OCI-LY7 (cell line): ENCODE measurements at regions not wholly inside any gene's neighbourhood (a gene's known extent, or its start where the extent isn't known, plus 50 kb on each side); places are given as distances from the start of the nearest gene placed in this dataset.

ENCODE experiments used
- EZH2phosphoT487 ChIP-seq: fragments of 200-600 bp; sonication (generic); IDR thresholded peaks from 2 replicates; pipeline ENCODE4 v1.6.1; 2018; ENCODE audit warnings: low read depth, borderline replicate concordance, mild to moderate bottlenecking, mixed run types, antibody characterized with exemption, low read length, moderate library complexity, mixed read lengths
- TF ChIP-seq, protein P1 (sequence below): fragments of 200-600 bp; sonication (generic); conservative IDR thresholded peaks from 2 replicates; pipeline ENCODE4 v1.5.1; 2014; ENCODE audit warnings: mild to moderate bottlenecking, antibody characterized with exemption, low read length, moderate library complexity, mixed read lengths

DNA sequence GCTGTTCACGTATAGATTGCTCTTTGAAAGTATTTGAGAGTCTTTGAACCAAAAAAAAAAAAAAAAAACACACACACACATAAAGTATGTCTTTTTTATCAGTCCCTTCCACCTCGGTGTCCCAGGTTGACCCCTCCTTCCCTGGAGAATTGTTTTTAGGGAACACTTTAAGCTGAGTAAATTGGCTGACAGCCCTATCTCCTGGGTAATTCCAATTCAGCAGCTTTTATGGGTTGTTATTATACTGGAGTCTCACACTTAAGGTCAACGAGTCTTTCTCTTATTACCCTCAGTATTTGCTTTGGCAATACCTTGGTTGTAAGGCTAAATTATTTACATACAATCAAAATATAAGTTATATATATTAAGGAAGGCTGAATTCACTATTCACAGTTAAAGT is 69.4 kb downstream of the SLC30A10 start:
- TF ChIP-seq, protein P1, sequence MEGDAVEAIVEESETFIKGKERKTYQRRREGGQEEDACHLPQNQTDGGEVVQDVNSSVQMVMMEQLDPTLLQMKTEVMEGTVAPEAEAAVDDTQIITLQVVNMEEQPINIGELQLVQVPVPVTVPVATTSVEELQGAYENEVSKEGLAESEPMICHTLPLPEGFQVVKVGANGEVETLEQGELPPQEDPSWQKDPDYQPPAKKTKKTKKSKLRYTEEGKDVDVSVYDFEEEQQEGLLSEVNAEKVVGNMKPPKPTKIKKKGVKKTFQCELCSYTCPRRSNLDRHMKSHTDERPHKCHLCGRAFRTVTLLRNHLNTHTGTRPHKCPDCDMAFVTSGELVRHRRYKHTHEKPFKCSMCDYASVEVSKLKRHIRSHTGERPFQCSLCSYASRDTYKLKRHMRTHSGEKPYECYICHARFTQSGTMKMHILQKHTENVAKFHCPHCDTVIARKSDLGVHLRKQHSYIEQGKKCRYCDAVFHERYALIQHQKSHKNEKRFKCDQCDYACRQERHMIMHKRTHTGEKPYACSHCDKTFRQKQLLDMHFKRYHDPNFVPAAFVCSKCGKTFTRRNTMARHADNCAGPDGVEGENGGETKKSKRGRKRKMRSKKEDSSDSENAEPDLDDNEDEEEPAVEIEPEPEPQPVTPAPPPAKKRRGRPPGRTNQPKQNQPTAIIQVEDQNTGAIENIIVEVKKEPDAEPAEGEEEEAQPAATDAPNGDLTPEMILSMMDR: no peak
- TF ChIP-seq EZH2phosphoT487: no peak
